GM18867 (cell line): ENCODE measurements at regions not wholly inside any gene's neighbourhood (a gene's known extent, or its start where the extent isn't known, plus 50 kb on each side); places are given as distances from the start of the nearest gene placed in this dataset.

ENCODE experiments used
- ATAC-seq: cut with Tn5 transposase; IDR thresholded peaks from one replicate; pipeline ENCODE4 v1.9.1; 2021; ENCODE audit warnings: mild to moderate bottlenecking, moderate library complexity; ENCODE audit not compliant: unreplicated experiment

- ATAC-seq: no peak
Observed at GRCh38 chr13:61874970-61875579, 459.4 kb upstream of the PCDH20 start.

- ATAC-seq: no peak
Observed at GRCh38 chr13:61873717-61874116, 458.1 kb upstream of the PCDH20 start.

GRCh38 chr13:61857198-61857597 is 441.5 kb upstream of the PCDH20 start:
- no peak for ATAC-seq

GRCh38 chr13:61852116-61852619 is 436.5 kb upstream of the PCDH20 start:
- ATAC-seq: no peak

- no peak for ATAC-seq
Observed at GRCh38 chr13:61850794-61851193, 435.1 kb upstream of the PCDH20 start.

GRCh38 chr13:61838568-61838967 is 422.9 kb upstream of the PCDH20 start:
- ATAC-seq: no peak

GRCh38 chr13:61833228-61833627 is 417.6 kb upstream of the PCDH20 start:
- ATAC-seq: no peak

- ATAC-seq: no peak
Observed at GRCh38 chr13:61831026-61831425, 415.4 kb upstream of the PCDH20 start.

- no peak for ATAC-seq
Observed at GRCh38 chr13:61830475-61830874, 414.8 kb upstream of the PCDH20 start.

GRCh38 chr13:61824168-61824567 is 408.5 kb upstream of the PCDH20 start:
- ATAC-seq: no peak

GRCh38 chr13:61812286-61812685 is 396.6 kb upstream of the PCDH20 start:
- ATAC-seq: no peak

GRCh38 chr13:61810065-61810464 is 394.4 kb upstream of the PCDH20 start:
- no peak for ATAC-seq

GRCh38 chr13:61797397-61797796 is 381.7 kb upstream of the PCDH20 start:
- no peak for ATAC-seq

GRCh38 chr13:61795580-61795979 is 379.9 kb upstream of the PCDH20 start:
- no peak for ATAC-seq

- ATAC-seq: no peak
Observed at GRCh38 chr13:61779456-61779855, 363.8 kb upstream of the PCDH20 start.

- no peak for ATAC-seq
Observed at GRCh38 chr13:61778531-61778930, 362.9 kb upstream of the PCDH20 start.

- ATAC-seq: no peak
Observed at GRCh38 chr13:61777899-61778298, 362.2 kb upstream of the PCDH20 start.

GRCh38 chr13:61777271-61777670 is 361.6 kb upstream of the PCDH20 start:
- ATAC-seq: no peak

GRCh38 chr13:61774903-61775302 is 359.3 kb upstream of the PCDH20 start:
- ATAC-seq: no peak

- ATAC-seq: no peak
Observed at GRCh38 chr13:61770681-61771080, 355.0 kb upstream of the PCDH20 start.

- ATAC-seq: no peak
Observed at GRCh38 chr13:61768175-61768574, 352.5 kb upstream of the PCDH20 start.

- ATAC-seq: no peak
Observed at GRCh38 chr13:61766667-61767058, 351.0 kb upstream of the PCDH20 start.
